BE2C (cell line): ENCODE measurements at regions not wholly inside any gene's neighbourhood (a gene's known extent, or its start where the extent isn't known, plus 50 kb on each side); places are given as distances from the start of the nearest gene placed in this dataset.

Experiments used
- DNase-seq: peaks from one replicate; pipeline ENCODE4 v3.0.0-alpha.2; 2020
- H3K27me3 ChIP-seq: fragments of 250-450 bp; sonication (Bioruptor Pico); 2 replicates; pipeline ENCODE4 v1.5.1; 2020; ENCODE audit warnings: mild to moderate bottlenecking
- H3K36me3 ChIP-seq: fragments of 250-450 bp; sonication (Bioruptor Pico); 2 replicates; pipeline ENCODE4 v1.5.1; 2020; ENCODE audit warnings: mild to moderate bottlenecking
- H3K4me1 ChIP-seq: fragments of 250-450 bp; sonication (Bioruptor Pico); 2 replicates; pipeline ENCODE4 v1.5.1; 2020
- H3K4me3 ChIP-seq: 2 replicates; pipeline ENCODE4 v1.5.1; 2011; ENCODE audit warnings: low read depth, low read length
- H3K9me3 ChIP-seq: fragments of 250-450 bp; sonication (Bioruptor Pico); 2 replicates; pipeline ENCODE4 v1.5.1; 2020
- TF ChIP-seq, protein P1 (sequence below): IDR thresholded peaks from 2 replicates; pipeline ENCODE4 v1.5.1; 2012; ENCODE audit warnings: mild to moderate bottlenecking, low read depth, low read length

DNA sequence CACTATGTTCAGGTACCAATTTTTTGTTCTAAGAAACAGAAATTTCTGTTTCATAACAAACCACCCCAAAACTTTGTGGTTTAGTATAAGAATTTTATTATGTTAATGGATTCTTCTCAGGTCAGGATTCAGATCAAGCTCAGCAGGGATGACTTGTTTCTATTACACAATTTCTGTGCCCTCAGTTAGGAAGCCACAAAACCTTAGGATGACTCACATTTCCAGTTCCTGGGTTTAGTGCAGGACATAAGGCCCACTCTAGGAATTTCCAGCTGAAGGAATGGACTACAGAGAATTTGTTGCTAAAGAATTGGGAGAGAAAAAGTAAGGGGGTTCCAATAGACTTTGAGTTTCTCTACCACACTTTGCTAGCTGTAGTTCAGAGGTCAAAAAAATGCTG lies 629.3 kb downstream of the ANXA1 start:
- TF ChIP-seq, protein P1, sequence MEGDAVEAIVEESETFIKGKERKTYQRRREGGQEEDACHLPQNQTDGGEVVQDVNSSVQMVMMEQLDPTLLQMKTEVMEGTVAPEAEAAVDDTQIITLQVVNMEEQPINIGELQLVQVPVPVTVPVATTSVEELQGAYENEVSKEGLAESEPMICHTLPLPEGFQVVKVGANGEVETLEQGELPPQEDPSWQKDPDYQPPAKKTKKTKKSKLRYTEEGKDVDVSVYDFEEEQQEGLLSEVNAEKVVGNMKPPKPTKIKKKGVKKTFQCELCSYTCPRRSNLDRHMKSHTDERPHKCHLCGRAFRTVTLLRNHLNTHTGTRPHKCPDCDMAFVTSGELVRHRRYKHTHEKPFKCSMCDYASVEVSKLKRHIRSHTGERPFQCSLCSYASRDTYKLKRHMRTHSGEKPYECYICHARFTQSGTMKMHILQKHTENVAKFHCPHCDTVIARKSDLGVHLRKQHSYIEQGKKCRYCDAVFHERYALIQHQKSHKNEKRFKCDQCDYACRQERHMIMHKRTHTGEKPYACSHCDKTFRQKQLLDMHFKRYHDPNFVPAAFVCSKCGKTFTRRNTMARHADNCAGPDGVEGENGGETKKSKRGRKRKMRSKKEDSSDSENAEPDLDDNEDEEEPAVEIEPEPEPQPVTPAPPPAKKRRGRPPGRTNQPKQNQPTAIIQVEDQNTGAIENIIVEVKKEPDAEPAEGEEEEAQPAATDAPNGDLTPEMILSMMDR: no peak
- no peak for DNase-seq
- Histone ChIP-seq H3K36me3 (no peaks in the 10 kb centered on the region), H3K9me3 (no peaks in the 10 kb centered on the region), H3K27me3 (no peaks in the 10 kb centered on the region), H3K4me3 (no peak overlapping the region), H3K4me1 (no peaks in the 10 kb centered on the region)

DNA sequence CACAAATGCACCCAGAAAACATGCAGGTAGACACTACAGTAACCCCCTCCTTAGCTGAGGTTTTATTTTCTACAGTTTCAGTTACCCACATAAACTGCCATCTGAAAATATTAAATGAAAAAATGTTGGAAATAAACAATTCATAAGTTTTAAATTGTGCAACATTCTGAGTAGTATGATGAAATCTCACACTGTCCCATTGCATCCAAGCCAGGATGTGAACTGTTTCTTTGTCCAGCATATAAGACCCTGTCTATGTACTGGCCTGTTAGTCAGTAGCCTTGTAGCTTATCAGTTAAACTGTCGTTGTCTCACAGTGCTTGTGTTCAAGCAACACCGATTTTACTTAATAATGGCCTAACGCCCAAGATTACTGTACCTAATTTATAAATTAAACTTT lies 630.5 kb downstream of the ANXA1 start:
- no peak for DNase-seq
- no peaks in the 10 kb centered on the region for H3K36me3 ChIP-seq
- H3K4me3 ChIP-seq: no peak overlapping the region
- TF ChIP-seq, protein P1: no peak
- no peaks in the 10 kb centered on the region for H3K9me3 ChIP-seq
- H3K27me3 ChIP-seq: no peaks in the 10 kb centered on the region
- H3K4me1 ChIP-seq: no peaks in the 10 kb centered on the region

DNA sequence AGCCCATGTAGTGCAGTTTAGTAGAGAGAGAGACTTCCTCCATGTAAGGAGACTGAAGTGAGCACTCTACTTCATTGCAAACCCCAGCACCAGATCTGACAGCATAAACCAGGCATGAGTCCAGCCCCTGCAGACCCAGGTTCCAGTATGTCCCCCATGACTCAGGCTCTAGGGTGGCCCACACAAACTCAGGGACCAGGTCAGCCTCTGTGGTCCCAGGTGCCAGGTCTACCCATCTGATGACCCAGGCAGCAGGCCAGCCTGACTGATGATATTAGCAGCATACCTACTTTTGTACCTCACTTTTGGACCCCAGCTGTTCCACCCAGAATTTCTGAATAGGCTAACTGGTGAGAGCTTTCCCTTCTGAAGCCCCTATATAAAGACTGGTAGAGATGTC lies 647.8 kb downstream of the ANXA1 start:
- no peaks in the 10 kb centered on the region for H3K27me3 ChIP-seq
- H3K4me3 ChIP-seq: no peak overlapping the region
- H3K4me1 ChIP-seq: no peaks in the 10 kb centered on the region
- H3K36me3 ChIP-seq: no peaks in the 10 kb centered on the region
- H3K9me3 ChIP-seq: no peaks in the 10 kb centered on the region
- DNase-seq: no peak
- TF ChIP-seq, protein P1: no peak

DNA sequence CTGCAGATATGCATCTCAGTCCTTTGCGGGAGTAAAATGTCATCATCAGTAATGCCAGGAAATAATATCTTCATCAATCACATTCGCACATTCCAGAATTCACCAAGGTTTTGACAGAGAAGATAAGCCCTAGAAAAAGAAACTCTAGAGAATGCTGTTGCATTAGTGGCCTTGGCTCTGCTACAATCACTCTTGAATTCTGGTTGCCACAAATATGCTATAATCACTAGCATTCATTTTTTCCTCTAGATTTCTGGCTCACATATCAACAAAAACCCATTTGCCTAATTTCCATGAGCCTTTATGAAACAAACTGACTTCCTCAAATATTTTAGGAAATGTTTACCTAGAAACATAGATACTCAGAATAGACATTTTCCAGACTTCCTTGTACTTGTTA lies 653.4 kb downstream of the ANXA1 start:
- Histone ChIP-seq H3K36me3 (no peaks in the 10 kb centered on the region), H3K4me3 (no peak overlapping the region), H3K4me1 (no peaks in the 10 kb centered on the region), H3K27me3 (no peaks in the 10 kb centered on the region), H3K9me3 (no peaks in the 10 kb centered on the region)
- no peak for DNase-seq
- TF ChIP-seq, protein P1: no peak

GRCh38 chr9:73805853-73806458 lies 654.3 kb downstream of the ANXA1 start:
- Histone ChIP-seq H3K4me3 (no peak overlapping the region), H3K27me3 (no peaks in the 10 kb centered on the region), H3K4me1 (no peaks in the 10 kb centered on the region), H3K9me3 (no peaks in the 10 kb centered on the region), H3K36me3 (no peaks in the 10 kb centered on the region)
- no peak for DNase-seq
- TF ChIP-seq, protein P1: no peak

DNA sequence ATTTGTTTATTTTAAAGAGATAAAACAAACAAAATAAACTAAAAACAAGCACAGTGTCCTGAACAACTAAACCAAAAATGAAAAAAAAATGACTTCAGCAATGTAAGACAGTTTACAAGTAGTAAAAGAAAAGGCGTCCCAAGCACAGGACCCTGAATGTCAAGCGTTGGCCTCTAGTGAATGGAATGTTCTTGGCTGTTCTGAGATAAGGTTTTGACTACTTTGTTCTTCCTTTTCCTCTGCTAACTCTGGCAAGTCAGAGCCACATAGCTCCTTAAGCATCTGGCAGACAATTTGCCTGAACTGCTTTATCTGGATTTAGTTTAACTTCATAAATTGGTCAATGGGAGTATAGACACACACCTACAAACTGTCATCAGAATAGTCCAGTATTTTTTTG lies 655.2 kb downstream of the ANXA1 start:
- Histone ChIP-seq H3K4me3 (no peak overlapping the region), H3K9me3 (no peaks in the 10 kb centered on the region), H3K36me3 (no peaks in the 10 kb centered on the region), H3K27me3 (no peaks in the 10 kb centered on the region), H3K4me1 (no peaks in the 10 kb centered on the region)
- TF ChIP-seq, protein P1: no peak
- no peak for DNase-seq
